Vagina (tissue), 2 donors: ENCODE measurements at regions not wholly inside any gene's neighbourhood (a gene's known extent, or its start where the extent isn't known, plus 50 kb on each side); places are given as distances from the start of the nearest gene placed in this dataset.

Experiments used
- DNase-seq, 2 donors: peaks; one replicate each; pipeline ENCODE4 v3.0.0-alpha.2; 2017; ENCODE audit errors: extremely low spot score in 2 of 2
- H3K27ac ChIP-seq: fragments of 200-600 bp; sonication (generic); one replicate; pipeline ENCODE4 v1.5.1; 2019
- H3K27me3 ChIP-seq: fragments of 200-600 bp; sonication (generic); one replicate; pipeline ENCODE4 v1.5.1; 2019
- H3K36me3 ChIP-seq, 2 donors: fragments of 200-600 bp; sonication (generic); one replicate each; pipeline ENCODE4 v1.5.1; 2017 to 2019
- H3K4me1 ChIP-seq: fragments of 200-600 bp; sonication (generic); one replicate; pipeline ENCODE4 v1.5.1; 2019
- H3K4me3 ChIP-seq, 2 donors: fragments of 200-600 bp; sonication (generic); 1 replicate in 1 of 2; 2 replicates in 1 of 2; pipeline ENCODE4 v1.5.1; 2016 to 2019
- H3K9me3 ChIP-seq: fragments of 200-600 bp; sonication (generic); one replicate; pipeline ENCODE4 v1.5.1; 2019
- POLR2A ChIP-seq, 2 donors: fragments of 450-650 bp; IDR thresholded peaks; one replicate each; pipeline ENCODE4 v1.6.1; 2017; ENCODE audit warnings: antibody characterized with exemption in 2 of 2, mild to moderate bottlenecking in 2 of 2, moderate library complexity in 2 of 2
- POLR2AphosphoS5 ChIP-seq, 2 donors: sonication (generic); formaldehyde crosslinking; IDR thresholded peaks; one replicate each; pipeline ENCODE4 v1.9.0; 2017; ENCODE audit warnings: antibody characterized with exemption in 2 of 2, mild to moderate bottlenecking in 2 of 2, low read depth in 1 of 2; ENCODE audit not compliant: insufficient read depth in 1 of 2
- intact Hi-C: fragments of 100-400 bp; cut with DNase I; formaldehyde crosslinking; loops from one replicate; pipeline ENCODE4 v1.15.1; 2023
- TF ChIP-seq, protein P1 (sequence below), 3 experiments: fragments of 450-650 bp in 2 of 3; fragments of 200-600 bp in 1 of 3; sonication (generic) in 1 of 3; IDR thresholded peaks; one replicate each; pipeline ENCODE4 v1.5.1; 2017 to 2019; ENCODE audit warnings: antibody characterized with exemption in 3 of 3, mild to moderate bottlenecking in 2 of 3, moderate library complexity in 2 of 3

DNA sequence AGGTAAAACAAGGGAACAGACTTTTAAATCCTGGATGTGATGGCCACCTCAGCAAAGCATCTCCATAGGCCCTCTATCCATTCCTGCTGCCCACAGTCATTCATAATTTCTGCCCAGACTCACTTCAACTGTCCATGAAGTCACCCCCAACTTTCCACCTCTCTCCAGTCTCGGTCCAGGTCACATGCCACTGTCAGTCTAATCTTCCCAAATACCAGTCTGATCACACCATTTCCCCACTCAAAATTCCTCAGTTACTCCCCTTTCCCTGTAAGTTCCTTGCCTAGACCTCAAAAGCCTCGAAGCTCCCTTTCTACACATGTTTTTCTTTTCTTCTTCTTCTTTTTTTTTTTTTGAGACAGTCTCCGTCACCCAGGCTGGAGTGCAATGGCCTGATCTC, 51.2 kb upstream of the HOPX start:
- Histone ChIP-seq H3K9me3 (no peaks in the 10 kb centered on the region), H3K4me3 (no peak overlapping the region), H3K36me3 (no peaks in the 10 kb centered on the region), H3K27me3 (no peaks in the 10 kb centered on the region), H3K27ac (no peak overlapping the region), H3K4me1 (peaks cover 6% of the 10 kb centered on the region)
- intact Hi-C loops, result no loop called here
- TF ChIP-seq POLR2A (IDR thresholded peaks at IDR 0.05) (no peak), POLR2AphosphoS5 (IDR thresholded peaks at IDR 0.05; ENCODE audit: insufficient read depth in 1 of 2, low read depth in 1 of 2) (no peak)
- TF ChIP-seq, protein P1, sequence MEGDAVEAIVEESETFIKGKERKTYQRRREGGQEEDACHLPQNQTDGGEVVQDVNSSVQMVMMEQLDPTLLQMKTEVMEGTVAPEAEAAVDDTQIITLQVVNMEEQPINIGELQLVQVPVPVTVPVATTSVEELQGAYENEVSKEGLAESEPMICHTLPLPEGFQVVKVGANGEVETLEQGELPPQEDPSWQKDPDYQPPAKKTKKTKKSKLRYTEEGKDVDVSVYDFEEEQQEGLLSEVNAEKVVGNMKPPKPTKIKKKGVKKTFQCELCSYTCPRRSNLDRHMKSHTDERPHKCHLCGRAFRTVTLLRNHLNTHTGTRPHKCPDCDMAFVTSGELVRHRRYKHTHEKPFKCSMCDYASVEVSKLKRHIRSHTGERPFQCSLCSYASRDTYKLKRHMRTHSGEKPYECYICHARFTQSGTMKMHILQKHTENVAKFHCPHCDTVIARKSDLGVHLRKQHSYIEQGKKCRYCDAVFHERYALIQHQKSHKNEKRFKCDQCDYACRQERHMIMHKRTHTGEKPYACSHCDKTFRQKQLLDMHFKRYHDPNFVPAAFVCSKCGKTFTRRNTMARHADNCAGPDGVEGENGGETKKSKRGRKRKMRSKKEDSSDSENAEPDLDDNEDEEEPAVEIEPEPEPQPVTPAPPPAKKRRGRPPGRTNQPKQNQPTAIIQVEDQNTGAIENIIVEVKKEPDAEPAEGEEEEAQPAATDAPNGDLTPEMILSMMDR (IDR thresholded peaks at IDR 0.05), result no peak
- no peak for DNase-seq

DNA sequence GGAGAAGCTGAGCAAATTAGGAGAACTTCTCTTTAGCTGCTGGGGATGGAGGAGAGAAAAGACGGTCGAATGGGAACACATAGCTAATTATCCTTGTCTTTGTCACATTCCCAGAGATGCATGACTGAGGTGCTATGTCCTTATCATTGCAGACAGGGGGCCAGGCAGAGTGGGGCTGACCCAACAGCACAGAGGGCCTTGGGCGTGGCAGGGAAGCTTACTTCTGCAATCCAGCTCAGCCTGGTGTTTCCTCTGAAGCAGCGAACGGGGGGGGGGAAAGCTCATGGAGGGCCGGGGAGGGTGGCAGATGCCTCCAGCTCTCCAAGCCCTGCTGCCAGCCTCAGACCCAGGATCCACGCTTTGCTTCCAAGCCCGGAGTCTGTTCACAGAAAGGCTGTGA, 50.8 kb upstream of the HOPX start:
- no peak for DNase-seq
- H3K4me1 ChIP-seq, result peaks cover 6% of the 10 kb centered on the region
- H3K4me3 ChIP-seq, result no peak overlapping the region
- TF ChIP-seq POLR2AphosphoS5 (IDR thresholded peaks at IDR 0.05; ENCODE audit: insufficient read depth in 1 of 2, low read depth in 1 of 2) (no peak), POLR2A (IDR thresholded peaks at IDR 0.05) (no peak)
- TF ChIP-seq, protein P1 (IDR thresholded peaks at IDR 0.05), result no peak
- intact Hi-C loops, result no loop called here
- no peaks in the 10 kb centered on the region for H3K9me3 ChIP-seq
- no peak overlapping the region for H3K27ac ChIP-seq
- H3K36me3 ChIP-seq, result no peaks in the 10 kb centered on the region
- no peaks in the 10 kb centered on the region for H3K27me3 ChIP-seq
